Upper lobe of left lung (tissue), 4 donors: ENCODE measurements at regions not wholly inside any gene's neighbourhood (a gene's known extent, or its start where the extent isn't known, plus 50 kb on each side); places are given as distances from the start of the nearest gene placed in this dataset.

Source experiments
- EP300 ChIP-seq, 4 donors: sonication (generic); formaldehyde crosslinking; IDR thresholded peaks; one replicate each; pipeline ENCODE4 v1.5.1; 2017; ENCODE audit warnings: antibody characterized with exemption in 4 of 4, control low read depth in 2 of 4
- POLR2A ChIP-seq, 4 donors: fragments of 450-650 bp; IDR thresholded peaks; one replicate each; pipeline ENCODE4 v1.5.1; 2016 to 2017; ENCODE audit warnings: antibody characterized with exemption in 4 of 4, mild to moderate bottlenecking in 2 of 4
- POLR2AphosphoS5 ChIP-seq, 2 donors: sonication (generic); formaldehyde crosslinking; IDR thresholded peaks; one replicate each; pipeline ENCODE4 v1.5.1; 2017; ENCODE audit warnings: antibody characterized with exemption in 2 of 2
- TF ChIP-seq, protein P1 (sequence below), 6 experiments: fragments of 450-650 bp in 4 of 6; fragments of 200-600 bp in 2 of 6; sonication (generic) in 2 of 6; IDR thresholded peaks; one replicate each; pipeline ENCODE4 v1.5.1; 2016 to 2019; ENCODE audit warnings: antibody characterized with exemption in 6 of 6

DNA sequence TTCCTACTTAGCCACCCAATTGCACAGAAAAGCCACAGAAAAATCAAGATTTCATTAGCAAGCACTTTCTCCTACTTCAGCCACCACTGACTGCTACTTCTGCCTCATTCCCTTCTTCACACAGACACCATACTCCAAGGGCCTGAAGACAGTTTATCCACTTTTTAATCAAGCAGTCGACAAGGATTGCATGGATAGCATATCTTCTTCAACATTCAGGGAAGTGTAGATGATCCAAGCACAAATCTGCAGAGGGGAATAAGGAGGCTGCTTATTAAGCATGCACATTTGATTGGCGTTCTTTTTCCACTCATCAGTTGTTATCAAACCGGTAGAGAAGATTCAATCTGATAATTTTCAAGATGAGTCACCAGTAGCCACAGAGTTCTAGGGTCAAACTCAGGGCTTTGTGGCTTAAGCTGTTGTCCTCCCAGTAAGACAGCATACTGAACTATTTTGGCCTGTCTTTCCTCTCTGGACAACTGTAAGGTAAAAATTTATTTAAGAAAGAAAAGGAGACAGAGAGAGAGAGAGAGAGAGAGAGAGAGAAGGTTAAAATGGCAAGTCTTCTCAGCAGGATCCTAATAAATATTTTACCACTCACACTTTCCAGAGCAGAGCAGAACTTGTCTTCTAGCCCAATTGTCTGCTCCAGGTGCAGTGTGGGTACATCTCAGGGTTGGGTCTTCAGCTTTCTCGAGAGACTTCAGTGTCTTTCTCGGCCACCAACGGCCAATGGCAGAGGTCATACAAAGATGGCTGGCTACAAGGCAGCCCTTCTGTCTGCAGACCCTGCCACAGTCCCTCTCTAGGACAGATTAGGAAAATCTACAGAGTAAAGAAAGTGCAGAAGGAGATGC lies 80.6 kb upstream of the BHLHE40 start:
- TF ChIP-seq, protein P1, sequence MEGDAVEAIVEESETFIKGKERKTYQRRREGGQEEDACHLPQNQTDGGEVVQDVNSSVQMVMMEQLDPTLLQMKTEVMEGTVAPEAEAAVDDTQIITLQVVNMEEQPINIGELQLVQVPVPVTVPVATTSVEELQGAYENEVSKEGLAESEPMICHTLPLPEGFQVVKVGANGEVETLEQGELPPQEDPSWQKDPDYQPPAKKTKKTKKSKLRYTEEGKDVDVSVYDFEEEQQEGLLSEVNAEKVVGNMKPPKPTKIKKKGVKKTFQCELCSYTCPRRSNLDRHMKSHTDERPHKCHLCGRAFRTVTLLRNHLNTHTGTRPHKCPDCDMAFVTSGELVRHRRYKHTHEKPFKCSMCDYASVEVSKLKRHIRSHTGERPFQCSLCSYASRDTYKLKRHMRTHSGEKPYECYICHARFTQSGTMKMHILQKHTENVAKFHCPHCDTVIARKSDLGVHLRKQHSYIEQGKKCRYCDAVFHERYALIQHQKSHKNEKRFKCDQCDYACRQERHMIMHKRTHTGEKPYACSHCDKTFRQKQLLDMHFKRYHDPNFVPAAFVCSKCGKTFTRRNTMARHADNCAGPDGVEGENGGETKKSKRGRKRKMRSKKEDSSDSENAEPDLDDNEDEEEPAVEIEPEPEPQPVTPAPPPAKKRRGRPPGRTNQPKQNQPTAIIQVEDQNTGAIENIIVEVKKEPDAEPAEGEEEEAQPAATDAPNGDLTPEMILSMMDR (IDR thresholded peaks at IDR 0.05), result no peak
- no peak for TF ChIP-seq POLR2A (IDR thresholded peaks at IDR 0.05)
- TF ChIP-seq EP300 (IDR thresholded peaks at IDR 0.05), result no peak
- TF ChIP-seq POLR2AphosphoS5 (IDR thresholded peaks at IDR 0.05), result no peak
